Keratinocyte (primary cell): ENCODE measurements at regions not wholly inside any gene's neighbourhood (a gene's known extent, or its start where the extent isn't known, plus 50 kb on each side); places are given as distances from the start of the nearest gene placed in this dataset.

ENCODE experiments used
- EZH2 ChIP-seq: IDR thresholded peaks from one replicate; pipeline ENCODE4 v1.6.1; 2012; ENCODE audit warnings: inconsistent platforms, mild to moderate bottlenecking, low read length, moderate library complexity
- TF ChIP-seq, protein P1 (sequence below), 3 experiments: IDR thresholded peaks in 1 of 3; conservative IDR thresholded peaks in 1 of 3; optimal IDR thresholded peaks in 1 of 3; 2 replicates in 2 of 3; 3 replicates in 1 of 3; pipeline versions ENCODE3 to v1.5.1; 2011; ENCODE audit warnings: low read length in 3 of 3, mild to moderate bottlenecking in 3 of 3, moderate library complexity in 2 of 3, control low read depth in 1 of 3, inconsistent platforms in 1 of 3; ENCODE audit not compliant: insufficient read depth in 2 of 3; ENCODE audit errors: extremely low read depth in 1 of 3

DNA sequence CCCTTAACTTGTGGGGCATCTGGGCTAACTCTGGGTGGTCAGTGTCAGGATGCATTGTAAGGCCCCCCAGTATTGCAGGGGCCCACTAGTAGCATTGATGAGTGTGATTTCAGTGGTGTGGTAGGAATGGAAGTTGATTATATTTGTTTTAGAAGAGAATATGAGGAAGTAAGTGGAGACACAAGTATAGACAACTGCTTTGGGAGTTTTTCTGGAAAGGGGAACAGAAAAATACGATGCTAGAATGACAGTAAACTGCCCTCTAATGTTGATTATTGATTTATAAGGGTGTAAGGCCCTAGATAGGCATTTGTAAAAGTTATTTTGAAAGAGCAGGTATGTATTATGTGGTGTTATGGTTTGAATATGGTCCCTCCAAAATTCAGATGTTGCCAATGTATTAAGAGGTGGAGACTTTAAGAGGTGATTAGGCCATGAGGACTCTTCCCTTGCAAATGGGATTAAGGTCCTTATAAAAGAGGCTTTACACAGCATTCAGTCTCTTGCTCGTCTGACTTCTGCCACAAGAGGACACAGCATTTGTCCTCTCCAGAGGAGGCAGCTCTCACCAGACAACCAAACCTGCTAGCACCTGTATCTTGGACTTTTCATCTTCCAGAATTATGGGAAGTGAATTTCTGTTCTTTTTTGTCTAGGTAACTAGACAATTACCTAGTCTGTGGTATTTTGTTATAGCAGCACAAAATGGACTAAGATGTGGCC lies 135.9 kb upstream of the DTNBP1 start:
- TF ChIP-seq, protein P1, sequence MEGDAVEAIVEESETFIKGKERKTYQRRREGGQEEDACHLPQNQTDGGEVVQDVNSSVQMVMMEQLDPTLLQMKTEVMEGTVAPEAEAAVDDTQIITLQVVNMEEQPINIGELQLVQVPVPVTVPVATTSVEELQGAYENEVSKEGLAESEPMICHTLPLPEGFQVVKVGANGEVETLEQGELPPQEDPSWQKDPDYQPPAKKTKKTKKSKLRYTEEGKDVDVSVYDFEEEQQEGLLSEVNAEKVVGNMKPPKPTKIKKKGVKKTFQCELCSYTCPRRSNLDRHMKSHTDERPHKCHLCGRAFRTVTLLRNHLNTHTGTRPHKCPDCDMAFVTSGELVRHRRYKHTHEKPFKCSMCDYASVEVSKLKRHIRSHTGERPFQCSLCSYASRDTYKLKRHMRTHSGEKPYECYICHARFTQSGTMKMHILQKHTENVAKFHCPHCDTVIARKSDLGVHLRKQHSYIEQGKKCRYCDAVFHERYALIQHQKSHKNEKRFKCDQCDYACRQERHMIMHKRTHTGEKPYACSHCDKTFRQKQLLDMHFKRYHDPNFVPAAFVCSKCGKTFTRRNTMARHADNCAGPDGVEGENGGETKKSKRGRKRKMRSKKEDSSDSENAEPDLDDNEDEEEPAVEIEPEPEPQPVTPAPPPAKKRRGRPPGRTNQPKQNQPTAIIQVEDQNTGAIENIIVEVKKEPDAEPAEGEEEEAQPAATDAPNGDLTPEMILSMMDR (optimal IDR thresholded peaks at IDR 0.05 in 1 of 3, IDR thresholded peaks at IDR 0.05 in 1 of 3, conservative IDR thresholded peaks at IDR 0.05 in 1 of 3; ENCODE audit: extremely low read depth in 1 of 3, insufficient read depth in 2 of 3, low read length in 3 of 3) = no peak
- TF ChIP-seq EZH2 = no peak
